Neural progenitor cell (in vitro differentiated cells): ENCODE measurements at regions not wholly inside any gene's neighbourhood (a gene's known extent, or its start where the extent isn't known, plus 50 kb on each side); places are given as distances from the start of the nearest gene placed in this dataset.

Experiments
- EZH2 ChIP-seq: fragments of 200-600 bp; sonication (generic); IDR thresholded peaks from 2 replicates; pipeline ENCODE4 v1.6.1; 2017; ENCODE audit warnings: antibody characterized with exemption, mild to moderate bottlenecking, moderate library complexity
- EZH2phosphoT487 ChIP-seq: fragments of 200-600 bp; sonication (generic); IDR thresholded peaks from 2 replicates; pipeline ENCODE4 v1.6.1; 2017; ENCODE audit warnings: antibody characterized with exemption
- TF ChIP-seq, protein P1 (sequence below): fragments of 200-600 bp; sonication (generic); IDR thresholded peaks from 2 replicates; pipeline ENCODE4 v1.5.1; 2017; ENCODE audit warnings: antibody characterized with exemption, mild to moderate bottlenecking

DNA sequence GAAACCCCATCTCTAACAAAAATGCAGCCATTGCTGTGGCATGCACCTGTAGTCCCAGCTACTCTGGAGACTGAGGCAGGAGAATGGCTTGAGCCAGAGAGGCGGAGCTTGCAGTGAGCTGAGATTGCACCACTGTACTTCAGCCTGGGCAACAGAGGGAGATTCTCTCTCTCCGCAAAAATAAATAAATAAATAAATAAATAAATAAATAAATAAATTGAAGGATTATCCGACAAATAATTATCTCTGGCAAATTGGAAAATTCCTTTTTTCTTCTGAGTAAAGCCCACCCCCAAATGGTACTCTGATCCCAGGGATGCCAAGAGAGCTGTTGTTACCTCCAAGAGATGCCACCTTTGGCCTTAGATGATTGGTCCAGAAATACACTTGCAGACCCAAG lies 137.9 kb downstream of the SUDS3 start:
- TF ChIP-seq, protein P1, sequence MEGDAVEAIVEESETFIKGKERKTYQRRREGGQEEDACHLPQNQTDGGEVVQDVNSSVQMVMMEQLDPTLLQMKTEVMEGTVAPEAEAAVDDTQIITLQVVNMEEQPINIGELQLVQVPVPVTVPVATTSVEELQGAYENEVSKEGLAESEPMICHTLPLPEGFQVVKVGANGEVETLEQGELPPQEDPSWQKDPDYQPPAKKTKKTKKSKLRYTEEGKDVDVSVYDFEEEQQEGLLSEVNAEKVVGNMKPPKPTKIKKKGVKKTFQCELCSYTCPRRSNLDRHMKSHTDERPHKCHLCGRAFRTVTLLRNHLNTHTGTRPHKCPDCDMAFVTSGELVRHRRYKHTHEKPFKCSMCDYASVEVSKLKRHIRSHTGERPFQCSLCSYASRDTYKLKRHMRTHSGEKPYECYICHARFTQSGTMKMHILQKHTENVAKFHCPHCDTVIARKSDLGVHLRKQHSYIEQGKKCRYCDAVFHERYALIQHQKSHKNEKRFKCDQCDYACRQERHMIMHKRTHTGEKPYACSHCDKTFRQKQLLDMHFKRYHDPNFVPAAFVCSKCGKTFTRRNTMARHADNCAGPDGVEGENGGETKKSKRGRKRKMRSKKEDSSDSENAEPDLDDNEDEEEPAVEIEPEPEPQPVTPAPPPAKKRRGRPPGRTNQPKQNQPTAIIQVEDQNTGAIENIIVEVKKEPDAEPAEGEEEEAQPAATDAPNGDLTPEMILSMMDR, result no peak
- TF ChIP-seq EZH2 (no peak), EZH2phosphoT487 (no peak)
